ENCODE measurements at regions not wholly inside any gene's neighbourhood (a gene's known extent, or its start where the extent isn't known, plus 50 kb on each side); places are given as distances from the start of the nearest gene placed in this dataset.

DNA sequence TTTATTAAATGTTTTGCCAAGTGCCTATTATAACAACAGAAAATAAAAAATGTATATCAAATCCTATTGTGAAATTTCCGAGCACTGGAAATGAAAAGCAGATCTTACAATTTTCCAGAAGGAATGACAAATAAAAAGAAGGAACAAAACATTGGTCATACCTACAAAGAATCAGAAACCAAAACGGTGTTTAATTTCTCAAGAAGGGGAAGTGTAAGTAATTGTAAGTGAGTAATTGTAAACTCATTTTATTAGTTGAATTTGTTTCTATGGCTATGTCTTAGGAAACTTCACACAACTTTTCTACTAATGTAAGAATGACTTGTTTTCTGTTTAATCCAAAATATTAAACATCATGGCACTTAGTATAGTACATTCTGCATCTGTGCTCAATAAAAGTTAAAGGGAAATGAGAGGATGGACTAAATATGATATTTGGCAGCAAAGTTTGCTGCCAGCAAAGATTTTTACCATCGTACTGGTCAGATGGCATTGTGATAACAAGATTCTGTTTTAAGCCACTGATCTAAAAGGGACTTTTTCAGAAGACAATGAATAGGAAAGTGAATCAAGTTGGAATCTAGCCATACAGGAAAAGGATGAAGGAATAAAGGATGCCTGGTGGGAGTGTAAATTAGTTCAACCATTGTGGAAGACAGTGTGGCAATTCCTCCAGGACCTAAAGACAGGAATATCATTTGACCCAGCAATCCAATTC lies 232.4 kb downstream of the NFKBIZ start:
- no peak for DNase-seq (ENCODE audit: low read depth in 2 of 2)

DNA sequence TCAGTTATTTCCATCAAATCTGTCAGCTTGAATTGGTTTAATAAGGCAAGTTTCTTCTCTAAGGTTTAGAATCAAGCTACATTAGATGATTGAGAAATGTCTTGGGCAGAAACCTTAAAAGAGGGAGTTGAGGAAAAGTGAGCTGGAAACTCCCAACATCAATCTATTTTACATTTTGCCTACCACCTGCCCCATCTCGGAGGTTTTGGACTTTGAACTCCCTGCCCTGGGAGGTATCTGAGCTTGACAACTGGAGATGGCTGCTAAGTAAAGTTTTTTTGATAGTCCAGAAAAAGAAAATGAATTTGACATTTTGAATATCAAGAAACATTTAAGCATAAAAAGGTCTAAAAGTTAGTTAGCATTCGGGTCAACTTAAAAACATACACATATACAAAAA lies 234.2 kb downstream of the NFKBIZ start:
- DNase-seq (ENCODE audit: low read depth in 2 of 2), result no peak

DNA sequence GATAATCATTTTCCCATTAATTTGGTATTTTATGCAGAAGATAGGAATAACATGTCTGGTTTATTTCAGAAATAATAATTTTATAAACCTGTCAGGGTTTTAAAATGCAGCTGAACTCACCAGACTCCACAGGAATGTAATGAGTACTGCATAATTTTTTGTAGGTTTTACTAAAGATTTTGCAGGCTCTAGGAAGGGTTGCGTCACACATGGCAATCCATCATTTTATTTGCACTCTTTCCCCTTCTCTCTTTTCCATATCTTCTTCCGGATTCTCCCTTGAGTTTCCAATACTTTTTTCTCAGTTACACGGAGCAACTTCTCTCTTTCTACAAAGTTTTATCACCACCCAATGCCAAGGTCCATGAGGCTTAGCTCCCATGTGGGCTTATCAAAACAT lies 234.7 kb downstream of the NFKBIZ start:
- DNase-seq (ENCODE audit: low read depth in 2 of 2), result no peak

DNA sequence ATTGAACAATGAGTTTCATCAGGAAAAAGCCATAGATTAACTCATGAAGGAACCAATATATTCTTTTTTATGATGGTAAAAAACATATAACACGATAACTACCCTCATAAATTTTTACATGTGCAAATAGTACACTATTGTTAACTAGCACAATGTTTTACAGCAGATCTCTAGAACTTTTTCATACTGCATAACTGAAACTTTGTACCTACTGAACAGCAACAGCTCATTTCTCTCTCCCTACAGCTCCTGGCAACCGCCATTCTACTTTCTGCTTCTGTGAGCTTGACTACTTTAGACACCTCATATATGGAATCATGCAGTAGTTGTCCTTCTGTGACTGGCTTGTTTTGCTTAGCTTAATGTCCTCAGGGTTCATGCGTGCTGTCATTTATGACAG lies 235.4 kb downstream of the NFKBIZ start:
- DNase-seq (ENCODE audit: low read depth in 2 of 2), result no peak

DNA sequence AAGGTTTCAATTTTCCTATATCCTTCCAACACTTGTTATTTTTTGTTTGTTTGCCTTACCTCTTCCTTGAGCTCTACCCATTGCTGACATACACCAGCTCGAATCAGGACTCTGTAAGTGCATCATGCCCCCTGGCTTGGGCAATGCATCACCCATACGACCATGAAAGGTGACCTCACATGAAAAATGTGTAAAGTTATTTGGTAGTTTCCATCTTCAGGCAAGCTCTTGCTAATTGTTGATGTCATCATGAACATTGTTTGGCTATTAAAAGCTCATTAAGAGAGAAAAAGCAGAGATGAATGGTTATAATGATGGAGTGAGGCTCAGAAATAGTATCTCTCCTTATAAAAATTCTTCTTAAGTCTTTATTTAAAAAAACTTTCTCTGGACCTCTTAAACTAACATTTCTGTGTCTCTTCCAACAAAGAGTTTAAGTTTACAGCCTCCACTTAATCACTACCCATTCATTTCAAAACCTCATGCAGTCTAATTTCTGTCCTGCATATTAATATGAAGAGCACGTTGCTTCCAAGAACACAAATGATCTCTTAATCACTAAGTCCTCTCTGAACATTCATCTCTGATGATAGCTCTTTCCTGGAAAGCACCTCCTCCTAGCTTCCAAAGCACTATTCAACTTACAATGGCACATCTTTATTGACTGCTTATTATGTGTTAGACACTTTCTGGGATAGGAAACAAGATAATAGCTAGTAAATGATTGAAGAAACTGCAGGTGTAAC lies 236.3 kb downstream of the NFKBIZ start:
- DNase-seq (ENCODE audit: low read depth in 2 of 2), result no peak

DNA sequence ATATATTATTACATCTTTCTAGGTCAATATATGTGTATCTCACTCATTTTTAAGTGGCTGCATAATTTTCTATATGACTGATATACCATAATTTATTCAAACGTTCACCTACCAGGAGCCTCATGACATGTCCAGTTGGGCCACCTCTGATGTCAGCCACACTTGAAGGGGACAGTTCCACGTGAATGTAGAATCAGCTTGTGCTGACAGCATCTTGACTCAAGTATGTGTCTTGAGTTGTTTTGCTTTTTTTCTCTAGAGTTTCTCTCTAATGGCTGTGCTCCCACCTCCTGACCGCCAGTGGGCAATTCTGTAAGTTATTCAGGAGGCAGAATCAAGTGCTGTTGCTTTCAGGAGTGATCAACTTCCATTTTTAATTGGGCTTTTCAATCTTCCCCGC lies 237.9 kb downstream of the NFKBIZ start:
- no peak for DNase-seq (ENCODE audit: low read depth in 2 of 2)

DNA sequence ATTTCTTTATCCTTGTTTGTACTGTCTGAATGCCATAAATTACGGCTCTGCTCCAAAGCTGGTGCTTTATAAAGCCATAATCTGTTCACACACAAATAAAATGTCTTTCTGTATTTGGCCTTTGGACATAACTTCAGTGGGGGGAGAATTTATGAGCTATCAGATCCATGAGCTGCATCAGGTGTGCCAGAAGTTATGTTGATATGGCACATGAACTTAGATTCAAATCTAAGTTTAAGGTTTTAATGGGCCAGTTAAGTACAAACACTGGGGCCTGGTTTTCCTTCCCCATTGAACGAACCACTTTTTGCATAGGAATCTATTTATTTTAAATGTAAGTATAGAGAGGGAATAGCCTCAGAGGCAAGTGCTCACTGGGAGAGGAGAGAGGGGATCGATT lies 239.9 kb downstream of the NFKBIZ start:
- no peak for DNase-seq (ENCODE audit: low read depth in 2 of 2)

DNA sequence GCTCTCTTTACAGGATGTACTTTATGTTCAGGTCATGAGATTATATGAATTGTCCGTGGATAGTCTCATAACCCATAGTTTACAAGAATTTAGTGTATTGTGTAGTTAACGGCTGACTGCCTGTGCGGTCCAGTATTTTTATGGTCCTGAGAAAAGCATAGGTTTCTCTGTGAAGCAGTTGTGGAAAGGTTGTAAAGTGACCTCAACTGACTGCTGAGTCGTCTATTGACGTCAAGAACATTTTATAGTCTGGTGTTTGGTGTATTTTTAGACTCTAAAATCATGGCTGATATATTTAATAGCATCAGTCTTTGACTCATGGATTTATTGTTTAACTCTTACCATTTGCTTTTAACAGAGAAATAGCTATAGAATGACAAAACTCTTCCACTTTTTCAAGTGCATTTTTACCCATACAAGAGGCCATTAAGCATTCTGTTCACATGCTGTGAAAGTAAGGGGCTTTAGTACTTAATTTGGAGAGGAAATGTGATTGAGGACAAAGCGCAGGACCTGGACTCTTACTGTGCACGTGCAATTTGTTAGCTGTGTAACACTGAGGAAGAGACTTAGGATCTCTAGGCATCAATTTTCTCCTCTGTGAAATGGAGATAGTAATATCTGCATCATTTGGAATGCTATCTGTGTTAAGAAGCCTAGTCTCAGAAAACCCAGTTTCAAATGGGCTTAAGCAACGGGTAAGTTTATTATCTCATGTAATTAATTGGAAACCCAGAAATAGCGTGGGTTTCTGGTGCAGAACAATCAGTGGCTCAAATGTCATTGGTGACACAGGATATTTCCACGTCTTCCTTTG lies 240.8 kb downstream of the NFKBIZ start:
- DNase-seq (ENCODE audit: low read depth in 2 of 2), result no peak

DNA sequence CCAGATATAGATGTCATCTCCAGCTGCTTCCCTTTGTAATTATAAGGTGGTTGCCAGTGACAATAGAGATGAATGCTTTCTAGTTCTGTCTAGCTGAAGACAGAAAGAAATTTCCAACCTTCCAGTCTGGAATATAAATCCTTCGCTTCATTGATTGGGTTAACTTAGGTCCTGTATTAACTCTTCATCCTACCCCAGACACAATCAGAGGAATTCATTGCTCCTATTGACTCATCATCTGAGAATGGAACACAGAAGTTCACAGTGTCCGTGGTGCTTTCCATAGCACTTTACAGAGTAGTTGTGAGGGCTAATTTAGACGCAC lies 241.4 kb downstream of the NFKBIZ start:
- DNase-seq (ENCODE audit: low read depth in 2 of 2), result no peak

DNA sequence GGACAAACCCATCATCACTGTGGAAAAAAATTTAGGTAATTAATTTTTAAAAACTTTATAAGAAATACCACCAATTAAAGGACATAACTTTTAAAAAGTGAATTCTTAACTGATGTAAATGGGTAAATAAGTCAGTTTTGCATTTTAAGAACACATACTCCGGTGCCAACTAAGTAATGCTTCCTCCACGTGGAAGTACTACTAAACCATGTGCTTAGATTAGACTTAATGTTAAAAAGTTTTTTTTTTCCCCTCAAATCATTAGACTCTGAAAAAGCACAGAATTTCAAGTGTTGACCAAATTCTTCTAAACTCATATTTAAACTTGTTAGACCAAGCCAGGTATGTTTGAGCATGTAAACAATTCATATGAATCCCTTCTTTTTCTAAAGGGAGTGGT lies 242.0 kb downstream of the NFKBIZ start:
- DNase-seq (ENCODE audit: low read depth in 2 of 2), result no peak

DNA sequence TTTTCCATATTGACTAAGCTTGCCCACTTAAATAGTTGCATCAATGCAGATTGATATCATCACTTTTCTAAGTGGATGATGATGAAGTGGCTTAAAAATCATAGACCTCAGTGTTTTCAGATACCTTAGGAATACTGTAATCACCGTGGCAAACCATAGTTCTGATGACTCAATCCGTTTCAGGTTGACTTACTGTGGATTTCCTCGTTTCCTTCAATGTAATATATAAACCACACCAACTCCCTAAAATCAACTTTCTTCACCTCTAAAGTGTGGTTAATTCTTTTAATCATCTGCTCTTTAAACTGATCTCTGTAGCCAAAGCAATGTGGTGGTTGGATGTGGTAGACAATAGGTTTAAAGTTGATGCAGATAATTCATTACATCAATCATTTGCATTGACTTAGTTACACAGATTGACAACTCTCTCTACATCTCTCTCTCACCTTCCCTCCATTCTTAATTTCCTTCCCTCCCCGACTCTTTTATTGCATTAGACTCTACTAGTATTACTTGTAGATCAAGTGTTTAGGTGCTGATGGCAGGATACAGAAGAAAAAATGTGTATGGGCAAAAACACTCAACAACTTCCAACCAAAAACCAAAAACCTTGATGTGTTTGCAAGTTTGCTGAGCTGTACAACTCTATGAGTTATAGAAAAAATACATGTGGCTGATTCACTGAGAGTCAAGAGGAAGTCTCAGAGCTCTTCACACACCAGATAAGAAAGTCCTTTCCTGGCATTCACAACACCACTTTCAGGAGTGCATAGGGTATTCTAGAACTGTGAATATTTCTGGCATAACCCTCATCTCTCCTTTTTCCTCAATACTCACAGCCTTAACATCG lies 243.5 kb downstream of the NFKBIZ start:
- peak in 1 of 2 donors; percentile 14 for DNase-seq (ENCODE audit: low read depth in 2 of 2)

DNA sequence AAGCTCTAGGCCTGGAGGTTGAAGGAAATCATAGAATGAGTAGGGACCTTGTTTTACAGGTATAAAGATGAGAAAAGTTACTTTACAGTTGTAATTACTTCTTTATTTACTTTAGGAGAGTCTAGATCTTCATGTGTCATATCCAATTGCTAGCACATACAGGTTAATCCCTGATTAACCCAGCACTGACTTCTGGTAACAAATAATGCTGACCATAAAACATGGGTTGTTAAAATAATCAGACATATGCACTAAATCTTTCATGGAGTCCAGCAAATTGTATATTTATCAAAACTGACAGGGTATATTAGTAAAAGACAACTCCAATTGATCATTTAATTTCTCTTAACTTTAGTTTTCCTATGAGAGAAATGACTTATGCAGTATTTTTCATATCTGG lies 245.2 kb downstream of the NFKBIZ start:
- DNase-seq (ENCODE audit: low read depth in 2 of 2), result no peak

DNA sequence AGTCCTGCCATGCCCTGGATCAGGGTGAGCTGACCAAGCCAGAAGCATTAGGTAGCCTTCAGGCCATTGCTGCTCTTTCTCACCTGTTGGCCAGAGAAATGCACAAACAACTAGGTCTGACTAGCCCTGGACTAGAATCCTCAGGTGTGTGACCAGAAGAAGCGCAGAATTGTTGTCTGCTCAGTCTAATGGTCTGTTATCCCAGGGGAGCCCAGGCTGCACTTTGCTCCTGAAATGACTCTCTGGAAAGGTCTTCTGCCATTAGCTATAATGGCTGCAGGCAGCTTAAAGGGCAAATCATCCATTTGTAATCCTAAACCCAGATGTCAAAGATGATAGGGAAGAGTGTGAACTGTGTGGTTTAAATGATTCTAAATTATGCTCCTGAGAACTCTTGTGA lies 246.1 kb downstream of the NFKBIZ start:
- no peak for DNase-seq (ENCODE audit: low read depth in 2 of 2)

DNA sequence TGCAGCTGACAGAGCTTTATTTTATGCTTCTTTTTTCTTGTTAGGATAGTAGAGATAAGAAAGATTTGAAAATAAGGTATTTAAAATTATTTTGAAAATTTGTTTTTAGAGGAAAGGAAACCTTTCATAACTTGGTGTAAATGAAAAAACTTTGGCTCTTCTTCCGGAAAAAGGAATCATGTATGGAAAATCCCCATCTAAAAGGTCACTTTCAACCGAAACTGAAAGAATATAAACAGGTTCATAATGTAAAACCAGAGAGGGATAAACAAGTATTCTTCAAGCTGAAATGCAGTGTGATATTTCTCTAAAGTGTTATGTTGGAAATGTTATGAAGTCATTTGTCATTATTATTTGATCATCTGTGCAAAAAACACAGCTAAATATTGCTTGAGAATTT lies 246.8 kb downstream of the NFKBIZ start:
- DNase-seq (ENCODE audit: low read depth in 2 of 2), result no peak

DNA sequence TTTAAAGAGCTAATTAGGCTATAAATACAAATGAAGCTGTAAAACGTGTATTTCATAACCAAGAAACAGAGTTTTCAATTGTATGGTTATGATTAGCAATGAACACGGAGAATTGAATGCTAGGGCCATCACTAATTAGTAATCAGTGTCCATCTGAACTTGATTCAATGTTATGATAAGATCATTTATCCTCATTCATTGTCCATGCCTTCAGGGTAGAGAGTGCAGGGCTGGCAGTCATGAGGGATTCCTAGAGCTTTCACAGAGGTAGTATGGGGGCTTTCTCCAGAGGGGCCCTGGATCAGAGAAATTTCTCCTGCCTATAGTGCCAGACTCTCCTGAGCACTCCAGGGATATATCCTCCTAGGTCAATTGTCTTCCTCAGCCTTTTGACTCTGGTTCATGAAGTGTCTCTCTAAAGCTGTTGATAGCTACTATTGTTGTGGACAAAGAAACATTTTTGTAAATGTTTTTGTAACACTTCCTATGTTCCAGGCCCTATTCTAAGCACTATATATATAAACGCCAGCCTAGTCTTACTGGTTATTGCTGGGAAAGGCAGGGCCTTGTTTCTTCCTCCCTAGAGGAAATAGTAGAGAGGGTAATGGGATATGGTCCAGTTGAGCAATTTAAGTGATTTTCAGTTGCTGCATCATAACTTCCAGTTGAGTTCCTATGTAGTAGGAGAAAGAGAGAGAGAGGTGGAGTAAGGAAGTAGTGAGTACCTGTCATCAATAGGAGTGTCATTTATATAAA lies 249.0 kb downstream of the NFKBIZ start:
- DNase-seq (ENCODE audit: low read depth in 2 of 2), result no peak

DNA sequence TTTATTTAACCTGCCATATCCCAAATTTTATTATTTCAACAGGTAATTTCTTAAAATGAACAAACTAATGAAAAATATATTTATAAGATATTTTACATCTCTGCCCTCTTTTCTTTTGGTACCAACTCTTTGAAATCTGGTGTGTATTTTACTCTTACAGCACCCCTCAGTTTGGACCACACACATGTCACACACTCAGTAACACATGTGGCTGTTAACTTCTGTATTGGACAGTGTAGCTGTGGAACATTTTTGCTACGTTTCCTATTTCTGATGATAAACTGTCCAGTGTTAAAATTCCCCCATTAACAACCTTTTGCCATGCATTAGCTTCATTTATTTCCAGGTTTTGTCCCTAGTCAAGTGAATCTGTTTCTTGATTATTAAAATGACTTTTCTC lies 250.6 kb downstream of the NFKBIZ start:
- no peak for DNase-seq (ENCODE audit: low read depth in 2 of 2)

DNA sequence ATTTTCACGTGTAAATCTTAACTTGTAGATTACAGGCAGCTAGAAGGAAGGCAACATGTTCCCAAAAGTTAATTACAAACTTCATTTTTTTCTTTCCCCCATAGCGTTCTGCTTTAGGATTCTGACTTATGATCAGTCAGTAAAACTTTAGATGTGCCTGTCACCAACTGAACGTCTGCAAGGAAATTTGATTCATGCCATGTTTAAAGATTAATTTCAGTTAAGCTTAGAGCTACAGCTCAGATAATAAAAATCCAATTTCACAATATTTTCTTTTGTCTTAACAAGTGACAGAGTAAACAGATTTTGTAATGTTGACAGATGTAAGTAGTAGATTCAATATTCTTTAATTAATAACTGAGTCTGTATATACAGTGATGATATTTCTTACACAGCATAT lies 253.1 kb downstream of the NFKBIZ start:
- DNase-seq (ENCODE audit: low read depth in 2 of 2), result no peak

DNA sequence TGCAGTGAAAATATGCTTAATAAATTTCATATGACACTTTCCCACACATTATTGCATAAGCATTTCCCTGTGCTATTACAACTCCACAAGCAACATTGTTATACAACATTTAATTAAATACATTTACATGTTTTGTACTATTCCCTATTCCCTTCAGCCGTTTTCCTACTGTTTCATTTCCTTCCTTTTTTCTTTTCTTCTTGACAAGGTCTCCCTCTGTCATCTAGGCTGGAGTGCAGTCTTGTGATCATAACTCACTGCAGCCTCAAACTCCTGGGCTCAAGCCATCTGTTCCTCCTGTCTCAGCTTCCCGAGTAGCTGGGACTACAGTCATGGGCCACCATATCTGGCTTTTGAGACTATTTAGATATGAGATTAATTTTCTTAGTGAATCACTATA lies 254.7 kb downstream of the NFKBIZ start:
- no peak for DNase-seq (ENCODE audit: low read depth in 2 of 2)

DNA sequence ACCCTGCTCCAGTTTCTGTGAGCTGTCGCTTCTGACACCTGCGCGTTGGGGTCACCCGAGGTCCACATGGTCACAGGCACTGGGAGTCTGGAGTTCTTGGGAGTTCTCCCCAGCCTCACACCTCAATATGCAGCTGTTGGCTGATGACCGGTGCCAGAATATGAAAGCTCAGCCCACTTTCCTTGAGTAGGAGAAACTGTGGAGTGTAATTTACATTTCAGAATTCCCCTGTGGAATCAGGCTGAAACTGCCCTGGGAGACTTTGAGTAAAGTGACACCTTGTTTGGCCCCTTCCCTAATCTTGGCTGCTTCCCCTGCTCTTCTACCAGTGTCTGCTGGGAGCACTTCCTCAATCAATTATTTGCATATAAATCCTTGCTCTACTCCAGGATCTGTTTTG lies 255.9 kb downstream of the NFKBIZ start:
- DNase-seq (ENCODE audit: low read depth in 2 of 2), result no peak

DNA sequence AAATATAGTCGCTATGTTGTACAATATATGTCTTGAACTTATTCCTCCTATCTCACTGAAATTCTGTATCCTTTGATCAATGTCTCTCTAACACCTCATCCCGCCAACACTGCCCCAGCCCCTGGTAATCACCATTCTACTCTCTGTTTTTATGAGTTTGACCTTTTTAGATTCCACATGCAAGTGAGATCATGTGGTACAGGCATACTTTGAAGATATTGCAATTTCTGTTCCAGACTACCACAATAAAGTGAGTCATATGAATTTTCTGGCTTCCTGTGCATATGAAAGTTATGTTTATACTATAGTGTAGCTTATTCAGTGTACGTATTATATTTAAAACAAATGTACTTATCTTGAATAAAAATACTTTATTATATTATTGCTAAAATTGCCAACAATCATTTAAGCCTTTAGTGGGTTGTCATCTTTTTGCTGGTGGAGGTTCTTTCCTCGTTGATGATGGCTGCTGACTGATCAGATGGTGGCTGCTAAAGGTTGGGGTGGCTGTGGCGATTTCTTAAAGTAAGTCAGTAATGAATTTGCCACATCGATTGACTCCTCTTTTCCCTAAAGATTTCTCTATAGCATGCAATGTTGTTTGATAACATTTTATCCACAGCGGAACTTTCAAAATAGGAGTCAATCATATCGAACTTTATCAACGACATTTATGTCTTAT lies 257.2 kb downstream of the NFKBIZ start:
- DNase-seq (ENCODE audit: low read depth in 2 of 2), result no peak

All from stimulated activated CD8-positive, alpha-beta memory T cell treated with anti-CD3 and anti-CD28 coated beads, Interleukin-15, amount 100 ng/mL, for 48 hours (primary cell).